GM12874 (cell line): ENCODE measurements at regions not wholly inside any gene's neighbourhood (a gene's known extent, or its start where the extent isn't known, plus 50 kb on each side); places are given as distances from the start of the nearest gene placed in this dataset.

Experiments used
- CTCF ChIP-seq: IDR thresholded peaks from 2 replicates; pipeline ENCODE4 v1.5.1; 2011; ENCODE audit warnings: low read depth, mild to moderate bottlenecking, control low read depth, low read length, moderate library complexity; ENCODE audit not compliant: insufficient read depth

- no peak for TF ChIP-seq CTCF
Measured at GRCh38 chr13:47546391-47547225, 454.5 kb downstream of the SUCLA2 start.

- no peak for TF ChIP-seq CTCF
Measured at GRCh38 chr13:47545201-47546024, 455.7 kb downstream of the SUCLA2 start.

- TF ChIP-seq CTCF, result no peak
Measured at GRCh38 chr13:47539317-47539716, 461.8 kb downstream of the SUCLA2 start.

- no peak for TF ChIP-seq CTCF
Measured at GRCh38 chr13:47523771-47524170, 477.3 kb downstream of the SUCLA2 start.

GRCh38 chr13:47521890-47522487 is 479.1 kb downstream of the SUCLA2 start:
- no peak for TF ChIP-seq CTCF

- TF ChIP-seq CTCF, result no peak
Measured at GRCh38 chr13:47519626-47520025, 481.4 kb downstream of the SUCLA2 start.

GRCh38 chr13:47518530-47518929 is 482.5 kb downstream of the SUCLA2 start:
- TF ChIP-seq CTCF, result no peak
